ENCODE measurements at regions not wholly inside any gene's neighbourhood (a gene's known extent, or its start where the extent isn't known, plus 50 kb on each side); places are given as distances from the start of the nearest gene placed in this dataset.
A peak's percentile ranks its signal among the peaks of the same experiment; 100 is the strongest.
"Not testable (repeated sequence)": the region's sequence is repeated elsewhere in the genome, so short reads cannot be mapped to it uniquely, and the experiment has no call there.

- DNase-seq: no peak
Observed at GRCh38 chrX:9349572-9350494, 115.0 kb upstream of the TBL1X start.

- DNase-seq: no peak
Observed at GRCh38 chrX:9351126-9351525, 113.7 kb upstream of the TBL1X start.

GRCh38 chrX:9352243-9352642, 112.6 kb upstream of the TBL1X start:
- DNase-seq: peak in 1 of 2 experiments; percentile 26

DNA sequence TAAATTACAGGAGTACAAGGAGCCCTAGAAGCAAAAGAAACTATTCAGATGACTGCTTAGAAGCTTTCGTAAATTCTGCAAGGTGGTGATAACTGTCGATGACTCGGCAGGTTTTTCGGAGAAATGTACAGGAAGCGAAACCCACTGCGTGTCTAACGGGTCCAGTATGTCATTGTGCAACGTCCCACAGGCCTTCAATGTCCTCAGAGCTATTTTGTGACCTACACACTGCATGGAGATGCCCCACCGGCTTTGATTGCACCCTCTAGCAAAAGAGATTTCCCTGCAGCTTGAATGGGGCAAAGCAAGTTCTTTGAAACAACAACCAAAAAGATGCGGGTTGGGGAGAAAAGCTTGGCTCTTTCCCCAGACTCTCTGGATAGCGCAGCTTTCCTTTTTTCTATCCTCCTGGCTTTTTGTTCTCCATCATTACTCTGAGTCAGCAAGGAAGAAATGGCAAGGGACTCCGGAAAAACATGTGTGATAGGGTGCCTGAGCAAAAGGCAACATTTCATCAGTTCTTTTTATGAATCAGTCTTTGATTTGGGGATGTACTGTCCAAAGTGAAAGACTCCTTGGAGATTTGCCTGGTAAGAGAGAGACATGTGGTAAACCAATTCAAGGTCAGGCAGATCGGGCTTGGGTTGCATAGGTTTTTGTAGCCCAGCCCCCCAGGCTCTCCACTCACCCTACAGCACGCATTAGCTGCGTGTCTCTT, 112.0 kb upstream of the TBL1X start:
- DNase-seq: peak; percentile 79 to 86

DNA sequence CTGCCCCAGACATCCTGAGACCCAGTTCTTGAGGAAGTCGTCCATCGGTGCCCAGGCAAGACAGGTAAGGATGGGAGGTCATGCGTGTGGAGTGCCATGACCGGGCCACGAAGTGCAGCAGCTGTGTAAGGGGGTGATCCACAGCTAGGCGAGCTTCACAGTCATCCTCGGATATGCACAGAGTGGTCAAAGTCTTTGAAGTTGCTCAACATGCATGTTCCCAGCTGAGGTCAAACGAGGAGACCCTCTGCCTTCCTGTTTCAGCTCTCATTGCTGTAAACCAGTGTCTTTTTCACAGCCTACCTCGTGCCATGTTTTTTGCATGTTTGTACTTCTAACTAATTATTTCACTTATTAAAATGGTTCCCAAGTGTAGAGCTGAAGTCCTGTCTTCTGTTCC, 109.9 kb upstream of the TBL1X start:
- no peak for DNase-seq

DNA sequence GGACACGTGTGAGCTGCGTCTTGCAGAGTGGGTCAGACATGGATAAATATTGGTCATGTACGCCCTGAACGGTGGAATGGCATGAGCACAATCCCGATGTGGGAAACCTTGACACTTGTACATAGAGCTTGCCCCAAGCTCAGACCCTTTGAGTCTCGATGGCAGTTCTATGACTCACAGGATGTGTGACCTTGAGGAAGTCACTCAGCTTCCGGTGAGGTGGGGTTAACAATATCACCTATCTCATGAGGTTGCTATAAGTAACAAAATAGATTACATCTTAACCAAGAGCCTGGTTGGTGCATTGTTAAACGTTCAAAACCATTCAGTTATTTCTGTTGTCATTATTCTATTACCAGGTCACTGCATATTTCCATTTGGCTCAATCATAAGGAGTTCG, 109.1 kb upstream of the TBL1X start:
- peak in 1 of 2 experiments; percentile 3 for DNase-seq

DNA sequence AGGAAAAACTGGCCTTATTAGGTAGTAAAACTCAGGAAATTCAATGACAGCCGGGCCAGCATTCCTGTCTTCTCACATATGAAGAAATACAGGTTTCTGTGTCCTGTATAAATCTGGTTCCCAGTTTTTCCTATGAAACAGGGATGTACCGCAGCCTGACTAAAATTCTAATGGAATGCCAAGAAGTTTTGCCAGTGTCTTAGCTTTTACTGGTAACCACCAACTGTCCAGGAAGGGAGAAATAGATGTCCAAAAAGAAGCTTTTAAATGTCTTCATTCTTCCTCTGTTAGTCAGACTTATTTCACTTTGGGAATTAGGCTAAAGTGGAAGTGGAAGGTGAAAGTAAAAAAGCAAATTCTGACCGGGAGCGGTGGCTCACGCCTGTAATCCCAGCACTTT, 108.0 kb upstream of the TBL1X start:
- no peak for DNase-seq

GRCh38 chrX:9357518-9358114, 107.2 kb upstream of the TBL1X start:
- DNase-seq: no peak

GRCh38 chrX:9362363-9362928, 102.4 kb upstream of the TBL1X start:
- no peak for DNase-seq

- DNase-seq: no peak
Observed at GRCh38 chrX:9367421-9367820, 97.4 kb upstream of the TBL1X start.

- no peak for DNase-seq
Observed at GRCh38 chrX:9368262-9368661, 96.6 kb upstream of the TBL1X start.

GRCh38 chrX:9369802-9370291, 95.0 kb upstream of the TBL1X start:
- DNase-seq: no peak

GRCh38 chrX:9370893-9371292, 94.0 kb upstream of the TBL1X start:
- no peak for DNase-seq

- no peak for DNase-seq
Observed at GRCh38 chrX:9372866-9373265, 92.0 kb upstream of the TBL1X start.

DNA sequence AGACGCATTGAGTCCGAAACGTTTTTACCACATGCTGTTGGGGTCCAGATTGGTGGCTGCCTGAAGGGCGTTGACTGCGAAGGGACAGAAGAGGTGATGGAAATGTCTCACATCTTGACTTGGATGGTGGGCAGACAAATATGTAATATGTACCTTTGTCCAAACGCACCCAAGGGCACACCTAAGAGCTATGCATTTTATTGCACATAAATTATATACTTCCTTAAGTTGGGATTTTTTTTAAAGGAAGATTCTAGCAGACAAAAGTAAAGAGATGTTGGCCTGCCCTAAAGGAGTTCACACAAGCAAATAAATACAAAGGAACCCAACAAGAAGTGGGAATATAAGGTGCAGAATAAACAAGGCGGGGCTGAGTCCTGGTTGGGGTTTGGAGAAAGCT, 91.1 kb upstream of the TBL1X start:
- DNase-seq: no peak

DNA sequence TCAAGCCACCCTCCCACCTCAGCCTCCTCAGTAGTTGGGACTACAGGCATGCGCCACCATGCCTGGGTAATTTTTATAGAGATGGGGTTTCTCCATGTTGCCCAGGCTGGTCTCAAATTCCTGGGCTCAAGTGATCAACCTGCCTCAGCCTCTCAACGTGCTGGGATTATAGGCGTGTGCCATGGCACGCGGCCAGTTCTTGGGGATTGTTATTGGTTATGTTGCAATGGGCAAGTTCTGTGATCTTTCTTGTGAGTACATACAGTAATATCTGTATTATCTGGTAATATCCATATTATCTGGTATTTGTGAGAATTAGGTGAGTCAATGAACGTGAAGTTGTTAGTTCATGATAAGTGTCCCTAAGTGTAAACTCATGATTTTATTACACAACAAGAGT, 90.3 kb upstream of the TBL1X start:
- DNase-seq: no peak

DNA sequence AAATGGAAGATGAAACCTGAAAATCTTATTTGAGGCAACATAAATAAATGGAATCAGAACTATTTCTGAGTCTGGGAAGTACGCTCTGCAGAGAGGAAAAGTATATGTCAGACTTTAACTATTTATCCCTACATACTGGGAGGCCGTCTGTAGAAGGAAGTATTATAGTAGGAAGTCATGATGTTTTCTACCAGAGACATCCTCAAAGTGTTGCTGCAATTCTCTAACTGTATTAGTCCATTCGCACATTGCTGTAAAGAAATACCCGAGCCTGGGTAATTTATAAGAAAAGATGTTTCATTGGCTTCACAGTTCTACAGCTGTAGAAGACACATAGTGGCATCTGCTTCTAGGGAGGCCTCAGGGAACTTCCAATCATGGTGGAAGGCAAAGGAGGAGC, 88.7 kb upstream of the TBL1X start:
- DNase-seq: peak; percentile 12 to 13

DNA sequence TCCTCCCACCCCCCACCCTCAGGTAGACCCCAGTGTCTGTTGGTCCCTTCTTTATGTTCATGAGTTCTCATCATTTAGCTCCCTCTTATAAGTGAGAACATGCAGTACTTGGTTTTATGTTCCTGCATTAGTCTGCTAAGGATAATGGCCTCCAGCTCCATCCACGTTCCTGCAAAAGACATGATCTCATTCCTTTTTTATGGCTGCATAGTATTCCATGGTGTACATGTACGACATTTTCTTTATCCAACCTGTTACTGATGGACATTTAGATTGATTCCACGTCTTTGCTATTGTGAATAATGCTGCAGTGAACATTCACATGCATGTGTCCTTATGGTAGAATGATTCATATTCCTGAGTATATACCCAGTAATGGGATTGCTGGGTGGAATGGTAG, 87.6 kb upstream of the TBL1X start:
- DNase-seq: not testable (repeated sequence)

DNA sequence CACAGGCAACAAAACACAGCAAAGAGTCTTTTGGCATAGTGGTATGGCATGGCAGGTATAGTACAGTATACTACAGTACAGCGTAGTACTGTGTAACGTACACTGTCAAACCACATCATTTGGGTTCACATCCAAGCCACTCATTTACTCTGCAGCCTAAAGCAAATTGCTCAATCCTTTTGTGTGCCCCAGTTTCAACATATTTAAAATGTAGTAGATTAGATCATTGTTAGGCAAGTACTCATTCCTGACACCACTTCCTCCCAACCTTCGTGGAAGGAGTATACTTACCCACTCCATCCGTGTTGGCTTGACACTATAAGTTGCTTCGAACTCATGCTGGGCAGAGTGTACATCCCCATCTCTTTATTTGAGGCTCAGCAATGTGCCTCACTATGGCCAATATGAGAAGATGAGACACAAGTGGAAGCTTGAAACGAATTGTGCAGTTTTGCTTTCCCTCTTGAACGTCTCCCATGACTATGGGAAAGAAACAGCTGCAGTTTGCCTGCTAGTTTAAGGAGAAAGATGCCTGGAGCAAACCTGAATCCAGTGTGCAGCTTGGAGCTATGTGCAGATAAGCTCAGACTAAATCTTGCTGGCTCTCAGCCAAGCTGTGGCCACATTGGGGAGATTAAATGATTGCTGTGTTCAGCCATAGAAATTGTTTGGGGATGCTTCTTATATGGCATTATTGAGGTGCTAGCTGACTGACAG, 85.7 kb upstream of the TBL1X start:
- DNase-seq: peak; percentile 81 to 82

DNA sequence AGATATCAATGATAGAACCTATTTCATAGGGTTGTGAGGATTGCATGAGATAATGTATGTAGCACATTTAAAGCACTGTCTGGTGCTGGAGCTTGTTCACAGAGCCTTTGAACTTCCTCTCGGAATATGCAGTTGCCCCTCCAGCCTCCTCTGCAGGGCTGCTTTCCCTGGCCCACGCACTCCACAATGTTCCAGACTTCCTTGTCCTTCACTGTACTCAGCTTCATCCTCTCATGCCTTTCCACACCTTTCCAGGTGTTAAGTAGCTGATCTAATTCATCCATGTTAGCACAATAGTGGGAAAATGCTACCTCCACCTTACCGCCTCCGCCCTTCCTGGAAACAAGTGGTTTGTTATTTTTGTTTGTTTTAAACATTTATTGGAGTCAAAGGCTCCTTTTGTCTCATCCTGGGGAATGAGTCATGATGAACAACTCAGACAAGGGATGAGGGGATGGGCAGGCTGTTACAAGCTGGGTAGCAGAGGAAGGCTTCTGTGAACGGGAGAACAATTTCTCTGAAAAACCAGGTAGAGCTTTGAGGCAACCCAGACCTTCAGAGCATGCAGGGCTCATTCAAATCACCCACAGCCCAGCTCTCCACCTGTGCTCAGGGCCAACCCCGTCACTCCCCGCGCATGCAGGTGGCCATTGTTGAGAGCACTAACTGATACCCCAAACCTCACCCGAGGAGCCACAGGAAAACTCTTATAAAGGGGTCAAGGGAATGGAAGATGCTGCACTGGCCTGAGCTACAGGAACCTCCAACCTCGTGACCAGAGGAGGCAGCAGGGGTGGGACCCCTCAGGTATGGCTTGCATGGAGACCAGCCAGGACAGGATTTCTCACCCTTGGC, 84.9 kb upstream of the TBL1X start:
- no peak for DNase-seq

DNA sequence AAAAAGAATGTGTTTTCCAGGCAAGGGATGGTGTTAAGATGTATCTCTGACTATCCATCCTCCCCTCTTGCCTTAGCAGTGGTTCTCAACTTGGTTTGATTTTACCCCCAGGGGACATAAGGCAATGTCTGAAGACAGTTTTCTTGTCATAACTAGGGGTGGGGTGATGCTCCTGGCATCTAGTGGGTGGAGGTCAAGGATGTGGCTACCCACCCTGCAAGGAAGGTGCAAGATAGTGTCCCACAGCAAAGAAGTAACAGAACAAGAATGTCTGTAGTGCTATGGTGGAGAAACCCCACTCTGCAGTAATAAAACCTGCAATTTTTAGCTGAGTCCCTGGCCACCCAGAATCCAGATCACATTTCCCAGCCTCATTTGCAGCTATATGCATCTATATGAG, 81.2 kb upstream of the TBL1X start:
- DNase-seq: no peak

GRCh38 chrX:9388450-9388849, 76.4 kb upstream of the TBL1X start:
- DNase-seq: no peak
